Mucosa of descending colon (tissue), 3 donors: ENCODE measurements at regions not wholly inside any gene's neighbourhood (a gene's known extent, or its start where the extent isn't known, plus 50 kb on each side); places are given as distances from the start of the nearest gene placed in this dataset.

Source experiments
- ATAC-seq: fragments of 200-7000 bp; cut with Tn5 transposase; one replicate; pipeline ENCODE4 v1.9.1; 2020; ENCODE audit warnings: mild to moderate bottlenecking, moderate library complexity
- DNase-seq, 3 donors: peaks; one replicate each; pipeline ENCODE4 v3.0.0-alpha.2; 2020
- H3K36me3 ChIP-seq: fragments of 200-600 bp; one replicate; pipeline ENCODE4 v1.8.0; 2021; ENCODE audit warnings: low read depth, mild to moderate bottlenecking
- H3K4me1 ChIP-seq: fragments of 200-600 bp; one replicate; pipeline ENCODE4 v1.8.0; 2021; ENCODE audit warnings: low read depth, mild to moderate bottlenecking
- H3K4me3 ChIP-seq: fragments of 200-600 bp; one replicate; pipeline ENCODE4 v1.8.0; 2021; ENCODE audit warnings: mild to moderate bottlenecking
- H3K9me3 ChIP-seq: fragments of 200-600 bp; one replicate; pipeline ENCODE4 v1.8.0; 2021; ENCODE audit warnings: mild to moderate bottlenecking
- intact Hi-C, 2 donors: fragments of 100-400 bp; cut with DNase I in 1 of 2; cut with micrococcal nuclease in 1 of 2; formaldehyde crosslinking; loops; one replicate each; pipeline versions ENCODE4 v1.11.0 to v1.11.1; 2022; cut with DNase I, micrococcal nuclease
- TF ChIP-seq, protein P1 (sequence below): fragments of 200-600 bp; IDR thresholded peaks from one replicate; pipeline ENCODE4 v1.8.0; 2022; ENCODE audit warnings: antibody characterized with exemption, mild to moderate bottlenecking
- donor health status: DM: no; HTN: no; CAD: no; lungs with moderate emphysema.
- donor health status: DM: no; HTN: no; CAD: no.
- donor health status: DM: no; HTN: yes; CAD: no.

DNA sequence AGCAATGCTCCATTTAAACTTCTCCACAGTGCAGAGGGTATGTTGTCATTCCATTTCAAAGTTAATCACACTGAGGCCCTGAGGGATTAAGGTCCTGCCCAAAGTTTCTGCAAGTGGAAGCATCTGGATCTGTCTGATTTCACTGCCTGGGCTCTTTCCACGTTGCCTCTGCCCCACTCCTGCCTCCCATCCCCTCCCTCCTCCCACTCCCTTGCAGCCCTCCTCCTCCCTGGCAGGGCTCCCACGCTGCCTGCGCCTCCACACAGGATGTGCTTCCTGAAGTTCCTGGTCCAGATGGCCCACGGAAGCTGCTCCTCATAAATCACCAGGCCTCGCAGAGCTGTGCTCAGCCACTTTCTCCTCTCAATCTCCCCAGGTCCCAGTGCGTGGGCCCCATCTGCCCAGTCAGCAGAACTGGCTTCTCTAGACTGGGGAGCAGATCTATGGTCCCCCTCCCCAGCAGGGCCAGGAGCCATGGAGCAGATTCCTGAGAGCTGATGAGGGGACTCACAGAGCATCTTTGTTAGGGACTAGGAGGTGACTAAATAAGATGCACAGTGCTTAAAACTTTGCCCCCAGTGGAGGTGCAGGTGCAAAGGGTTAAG is 65.4 kb upstream of the MAFB start:
- H3K9me3 ChIP-seq = no peaks in the 10 kb centered on the region
- no peak overlapping the region for H3K4me3 ChIP-seq
- H3K4me1 ChIP-seq = no peaks in the 10 kb centered on the region
- TF ChIP-seq, protein P1, sequence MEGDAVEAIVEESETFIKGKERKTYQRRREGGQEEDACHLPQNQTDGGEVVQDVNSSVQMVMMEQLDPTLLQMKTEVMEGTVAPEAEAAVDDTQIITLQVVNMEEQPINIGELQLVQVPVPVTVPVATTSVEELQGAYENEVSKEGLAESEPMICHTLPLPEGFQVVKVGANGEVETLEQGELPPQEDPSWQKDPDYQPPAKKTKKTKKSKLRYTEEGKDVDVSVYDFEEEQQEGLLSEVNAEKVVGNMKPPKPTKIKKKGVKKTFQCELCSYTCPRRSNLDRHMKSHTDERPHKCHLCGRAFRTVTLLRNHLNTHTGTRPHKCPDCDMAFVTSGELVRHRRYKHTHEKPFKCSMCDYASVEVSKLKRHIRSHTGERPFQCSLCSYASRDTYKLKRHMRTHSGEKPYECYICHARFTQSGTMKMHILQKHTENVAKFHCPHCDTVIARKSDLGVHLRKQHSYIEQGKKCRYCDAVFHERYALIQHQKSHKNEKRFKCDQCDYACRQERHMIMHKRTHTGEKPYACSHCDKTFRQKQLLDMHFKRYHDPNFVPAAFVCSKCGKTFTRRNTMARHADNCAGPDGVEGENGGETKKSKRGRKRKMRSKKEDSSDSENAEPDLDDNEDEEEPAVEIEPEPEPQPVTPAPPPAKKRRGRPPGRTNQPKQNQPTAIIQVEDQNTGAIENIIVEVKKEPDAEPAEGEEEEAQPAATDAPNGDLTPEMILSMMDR = no peak
- intact Hi-C loops = no loop called here
- no peaks in the 10 kb centered on the region for H3K36me3 ChIP-seq
- DNase-seq (peak in 1 of 3 donors; percentile 31), ATAC-seq (no peak)

DNA sequence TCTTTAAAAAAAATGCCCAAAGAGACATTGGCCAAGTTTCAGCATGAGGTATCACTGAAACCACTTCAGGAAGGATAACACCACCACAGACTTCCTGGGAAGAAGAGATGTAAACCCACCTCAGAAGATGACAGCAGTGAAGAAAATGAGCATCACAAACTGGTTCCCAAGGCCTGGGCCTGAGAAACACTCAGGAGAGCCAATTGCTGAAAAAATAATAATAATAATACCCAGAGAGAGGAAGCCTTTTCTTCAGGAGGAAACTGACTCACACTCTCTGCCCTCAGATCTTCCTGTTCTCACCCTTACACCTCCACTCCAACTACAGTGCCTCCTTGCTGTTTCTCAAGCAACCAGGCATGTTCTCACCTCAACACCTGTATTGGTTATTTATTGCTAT is 68.1 kb upstream of the MAFB start:
- H3K36me3 ChIP-seq = no peaks in the 10 kb centered on the region
- ATAC-seq = no peak
- TF ChIP-seq, protein P1 = no peak
- no peak for DNase-seq
- H3K9me3 ChIP-seq = no peaks in the 10 kb centered on the region
- no peaks in the 10 kb centered on the region for H3K4me1 ChIP-seq
- no peak overlapping the region for H3K4me3 ChIP-seq
- intact Hi-C loops = no loop called here

GRCh38 chr20:40758790-40759189 is 69.8 kb upstream of the MAFB start:
- Histone ChIP-seq H3K9me3 (no peaks in the 10 kb centered on the region), H3K36me3 (no peaks in the 10 kb centered on the region), H3K4me3 (no peak overlapping the region), H3K4me1 (no peaks in the 10 kb centered on the region)
- TF ChIP-seq, protein P1 = no peak
- DNase-seq (no peak), ATAC-seq (no peak)
- intact Hi-C loops = no loop called here

DNA sequence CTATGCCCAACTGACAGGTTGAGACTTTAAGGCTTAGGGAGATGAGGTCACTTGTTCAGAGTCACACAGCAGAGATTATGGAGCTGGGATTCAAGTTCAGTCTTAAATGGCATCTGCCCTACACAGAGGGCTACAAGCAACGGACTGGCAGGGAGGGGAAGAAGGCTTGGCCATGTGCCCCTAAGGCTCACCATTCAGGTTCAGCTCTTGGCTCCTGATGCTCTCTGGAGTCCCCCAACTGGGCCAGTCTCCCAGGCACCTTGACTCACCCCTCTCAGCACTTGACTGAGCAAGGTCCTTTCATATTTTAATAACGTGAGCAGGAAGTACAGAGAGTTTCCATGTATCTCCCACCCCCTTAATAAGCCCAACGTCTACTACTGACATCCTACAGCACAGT is 71.4 kb upstream of the MAFB start:
- no peak overlapping the region for H3K4me3 ChIP-seq
- no peaks in the 10 kb centered on the region for H3K9me3 ChIP-seq
- TF ChIP-seq, protein P1 = no peak
- DNase-seq = no peak
- H3K4me1 ChIP-seq = no peaks in the 10 kb centered on the region
- ATAC-seq = no peak
- intact Hi-C loops = no loop called here
- H3K36me3 ChIP-seq = no peaks in the 10 kb centered on the region

- TF ChIP-seq, protein P1 = no peak
- intact Hi-C loops = no loop called here
- Histone ChIP-seq H3K9me3 (no peaks in the 10 kb centered on the region), H3K36me3 (no peaks in the 10 kb centered on the region), H3K4me3 (no peak overlapping the region), H3K4me1 (no peaks in the 10 kb centered on the region)
- DNase-seq (no peak), ATAC-seq (no peak)
Observed at GRCh38 chr20:40763646-40764295, 74.7 kb upstream of the MAFB start.
